H1 (cell line): ENCODE measurements at regions not wholly inside any gene's neighbourhood (a gene's known extent, or its start where the extent isn't known, plus 50 kb on each side); places are given as distances from the start of the nearest gene placed in this dataset.

Experiments used
- CTCF ChIA-PET: fragments of 300-600 bp; sonication (Branson Sonifier 250); formaldehyde crosslinking; loops from one replicate; lab custom pipeline; 2021; ENCODE audit not compliant: partially characterized antibody; lab: Charles Lee
- POLR2A ChIA-PET: fragments of 300-600 bp; sonication (Branson Sonifier 250); formaldehyde crosslinking; loops from one replicate; lab custom pipeline; 2021; ENCODE audit warnings: inconsistent platforms; ENCODE audit not compliant: partially characterized antibody; lab: Charles Lee
- DNase-seq, 2 experiments: peaks; one replicate each; pipeline versions ENCODE4 v3.0.0 to v3.0.0-alpha.2; 2010 to 2022; ENCODE audit warnings: low spot score in 2 of 2, low read depth in 1 of 2, mixed read lengths in 1 of 2
- FAIRE-seq: peaks from 2 replicates; lab custom pipeline; 2011; peaks lifted over from hg19 to GRCh38; lab: Jason Lieb, UNC
- H2AFZ ChIP-seq: 2 replicates; pipeline ENCODE4 v1.8.1; 2012; ENCODE audit warnings: low read length, inconsistent platforms
- H2AK5ac ChIP-seq: 2 replicates; pipeline ENCODE4 v1.6.1; 2013; ENCODE audit warnings: low read depth, low read length
- H2BK120ac ChIP-seq: replicated peaks from 2 replicates; pipeline ENCODE3; 2013; ENCODE audit warnings: low read depth, low read length, inconsistent platforms
- H2BK12ac ChIP-seq: 2 replicates; pipeline ENCODE4 v1.6.1; 2013; ENCODE audit warnings: low read depth, low read length
- H2BK15ac ChIP-seq: 2 replicates; pipeline ENCODE4 v1.6.1; 2013; ENCODE audit warnings: low read length
- H2BK20ac ChIP-seq: 2 replicates; pipeline ENCODE4 v1.6.1; 2013; ENCODE audit warnings: low read length
- H2BK5ac ChIP-seq: 2 replicates; pipeline ENCODE4 v1.6.1; 2013; ENCODE audit warnings: low read depth, low read length
- H3K14ac ChIP-seq: 2 replicates; pipeline ENCODE4 v1.6.1; 2013; ENCODE audit warnings: inconsistent platforms; ENCODE audit not compliant: insufficient read length
- H3K18ac ChIP-seq: 2 replicates; pipeline ENCODE4 v1.6.1; 2013; ENCODE audit warnings: low read length; ENCODE audit errors: extremely low read depth
- H3K23ac ChIP-seq: 2 replicates; pipeline ENCODE4 v1.6.1; 2013; ENCODE audit warnings: inconsistent platforms; ENCODE audit not compliant: insufficient read length
- H3K23me2 ChIP-seq: 2 replicates; pipeline ENCODE4 v1.6.1; 2013; ENCODE audit warnings: low read depth, low read length
- H3K27ac ChIP-seq: 2 replicates; pipeline ENCODE4 v1.6.1; 2011; ENCODE audit warnings: low read depth, low read length, inconsistent platforms
- H3K27me3 ChIP-seq, 4 experiments: replicated peaks in 1 of 4; 1 replicate in 1 of 4; 2 replicates in 3 of 4; pipeline versions ENCODE4 v1.6.1 to v1.8.1; 2011 to 2013; ENCODE audit warnings: low read length in 3 of 4, mild to moderate bottlenecking in 3 of 4, inconsistent platforms in 2 of 4, mixed read lengths in 2 of 4, moderate library complexity in 1 of 4; ENCODE audit not compliant: control insufficient read depth in 3 of 4, insufficient read depth in 3 of 4; ENCODE audit errors: extremely low read depth in 1 of 4
- H3K36me3 ChIP-seq, 4 experiments: 2 replicates each; pipeline versions ENCODE4 v1.6.1 to v1.8.1; 2011 to 2013; ENCODE audit warnings: mild to moderate bottlenecking in 4 of 4, low read length in 3 of 4, moderate library complexity in 2 of 4, control low read depth in 1 of 4, inconsistent platforms in 1 of 4; ENCODE audit not compliant: insufficient read depth in 4 of 4, control insufficient read depth in 2 of 4
- H3K4ac ChIP-seq: replicated peaks from 2 replicates; pipeline ENCODE3; 2013; ENCODE audit warnings: low read length, low read depth, mixed read lengths, inconsistent platforms; ENCODE audit not compliant: insufficient read length
- H3K4me1 ChIP-seq, 4 experiments: replicated peaks in 1 of 4; 1 replicate in 1 of 4; 2 replicates in 3 of 4; pipeline versions ENCODE4 v1.6.1 to v1.8.1; 2011 to 2013; ENCODE audit warnings: low read length in 3 of 4, inconsistent platforms in 2 of 4, mixed read lengths in 1 of 4; ENCODE audit not compliant: insufficient read depth in 4 of 4, control insufficient read depth in 3 of 4
- H3K4me2 ChIP-seq, 2 experiments: 2 replicates each; pipeline versions ENCODE4 v1.6.1 to v1.8.1; 2011 to 2013; ENCODE audit warnings: low read depth in 2 of 2, low read length in 2 of 2, control low read depth in 1 of 2, inconsistent platforms in 1 of 2, mild to moderate bottlenecking in 1 of 2; ENCODE audit not compliant: insufficient read depth in 1 of 2
- H3K4me3 ChIP-seq, 4 experiments: fragments of 200-600, 300-600 bp in 1 of 4; sonication (generic), shearing (Covaris generic), sonication (Bioruptor Twin) in 1 of 4; 2 replicates each; pipeline versions ENCODE4 v1.5.1 to v1.8.1; 2011 to 2016; ENCODE audit warnings: low read length in 4 of 4, low read depth in 3 of 4, control low read depth in 2 of 4, inconsistent platforms in 2 of 4, mild to moderate bottlenecking in 2 of 4, mixed read lengths in 1 of 4, moderate library complexity in 1 of 4; ENCODE audit not compliant: insufficient read depth in 2 of 4; ENCODE audit errors: extremely low read depth in 1 of 4
- H3K56ac ChIP-seq: replicated peaks from 2 replicates; pipeline ENCODE3; 2013; ENCODE audit warnings: low read depth, mild to moderate bottlenecking, mixed read lengths, low read length, inconsistent platforms; ENCODE audit not compliant: insufficient read length
- H3K79me1 ChIP-seq: 2 replicates; pipeline ENCODE4 v1.6.1; 2013; ENCODE audit warnings: low read depth, low read length, control low read depth
- H3K79me2 ChIP-seq, 2 experiments: 2 replicates each; pipeline versions ENCODE4 v1.6.1 to v1.8.1; 2012 to 2013; ENCODE audit warnings: low read length in 2 of 2, mild to moderate bottlenecking in 2 of 2, inconsistent platforms in 1 of 2; ENCODE audit not compliant: insufficient read depth in 2 of 2, control insufficient read depth in 1 of 2
- H3K9ac ChIP-seq, 4 experiments: replicated peaks in 1 of 4; 1 replicate in 1 of 4; 2 replicates in 3 of 4; pipeline versions ENCODE4 v1.6.1 to v1.8.1; 2011 to 2013; ENCODE audit warnings: low read depth in 3 of 4, low read length in 3 of 4, control low read depth in 2 of 4, mild to moderate bottlenecking in 2 of 4, moderate library complexity in 2 of 4, inconsistent platforms in 1 of 4; ENCODE audit errors: extremely low read depth in 1 of 4
- H3K9me3 ChIP-seq, 2 experiments: 2 replicates each; pipeline versions ENCODE4 v1.6.1 to v1.8.1; 2012 to 2013; ENCODE audit warnings: mild to moderate bottlenecking in 2 of 2, moderate library complexity in 2 of 2, control low read depth in 1 of 2, inconsistent platforms in 1 of 2, low read depth in 1 of 2, low read length in 1 of 2, mixed read lengths in 1 of 2; ENCODE audit not compliant: insufficient read depth in 2 of 2
- H4K20me1 ChIP-seq, 2 experiments: replicated peaks in 1 of 2; 2 replicates each; pipeline versions ENCODE3 to v1.8.1; 2011 to 2013; ENCODE audit warnings: inconsistent platforms in 2 of 2, low read length in 2 of 2, mild to moderate bottlenecking in 1 of 2; ENCODE audit not compliant: insufficient read depth in 2 of 2, control insufficient read depth in 1 of 2
- H4K5ac ChIP-seq: 2 replicates; pipeline ENCODE4 v1.6.1; 2013; ENCODE audit warnings: low read length, low read depth, mixed read lengths, inconsistent platforms; ENCODE audit not compliant: insufficient read length
- H4K8ac ChIP-seq: 2 replicates; pipeline ENCODE4 v1.8.0; 2013; ENCODE audit warnings: mild to moderate bottlenecking, moderate library complexity, low read length, inconsistent platforms; ENCODE audit not compliant: insufficient read depth; ENCODE audit errors: extremely low read depth
- H4K91ac ChIP-seq: replicated peaks from 2 replicates; pipeline ENCODE3; 2013; ENCODE audit warnings: low read length, mixed read lengths, inconsistent platforms; ENCODE audit not compliant: insufficient read length
- BRCA1 ChIP-seq: IDR thresholded peaks from 2 replicates; pipeline ENCODE4 v1.6.1; 2012; ENCODE audit warnings: low read depth, low read length, improper control_type of control experiment
- CREB1 ChIP-seq: IDR thresholded peaks from 2 replicates; pipeline ENCODE4 v1.6.1; 2012; ENCODE audit warnings: inconsistent platforms
- CTBP2 ChIP-seq: IDR thresholded peaks from 2 replicates; pipeline ENCODE4 v1.7.0; 2011; ENCODE audit warnings: borderline replicate concordance, mild to moderate bottlenecking, moderate library complexity, mixed read lengths, low read length; ENCODE audit not compliant: insufficient read depth, insufficient read length
- EZH2 ChIP-seq: fragments of 200-600 bp; sonication (generic); IDR thresholded peaks from 2 replicates; pipeline ENCODE4 v1.7.1; 2012; ENCODE audit warnings: low read depth, mild to moderate bottlenecking, moderate library complexity, low read length, inconsistent platforms; ENCODE audit not compliant: severe bottlenecking
- GABPA ChIP-seq: IDR thresholded peaks from 2 replicates; pipeline ENCODE4 v1.6.1; 2011; ENCODE audit warnings: mild to moderate bottlenecking, low read length, moderate library complexity, borderline replicate concordance; ENCODE audit not compliant: insufficient read depth
- GTF2F1 ChIP-seq: IDR thresholded peaks from 2 replicates; pipeline ENCODE4 v1.6.1; 2012; ENCODE audit warnings: low read depth, low read length, improper control_type of control experiment, borderline replicate concordance
- NRF1 ChIP-seq: IDR thresholded peaks from 2 replicates; pipeline ENCODE4 v1.6.1; 2011; ENCODE audit warnings: mild to moderate bottlenecking, low read depth, low read length, improper control_type of control experiment
- PHF8 ChIP-seq: fragments of 200-600 bp; sonication (generic); conservative IDR thresholded peaks from 2 replicates; pipeline ENCODE4 v1.7.1; 2012; ENCODE audit warnings: low read depth, mild to moderate bottlenecking, inconsistent platforms, low read length, moderate library complexity
- RNF2 ChIP-seq: fragments of 200-900, 300-1000 bp; sonication (generic); IDR thresholded peaks from 2 replicates; pipeline ENCODE4 v1.7.1; 2016; ENCODE audit warnings: borderline replicate concordance, low read depth, mild to moderate bottlenecking, antibody characterized with exemption, low read length; ENCODE audit not compliant: poor library complexity, severe bottlenecking; ENCODE audit errors: missing control alignments
- RXRA ChIP-seq: IDR thresholded peaks from 2 replicates; pipeline ENCODE4 v1.6.1; 2011; ENCODE audit warnings: low read depth, mild to moderate bottlenecking, low read length, moderate library complexity; ENCODE audit not compliant: insufficient read depth
- SP1 ChIP-seq: IDR thresholded peaks from 2 replicates; pipeline ENCODE4 v1.6.1; 2011; ENCODE audit warnings: low read depth, low read length
- SP2 ChIP-seq: IDR thresholded peaks from 2 replicates; pipeline ENCODE4 v1.6.1; 2012; ENCODE audit warnings: mild to moderate bottlenecking, low read length, inconsistent platforms
- USF2 ChIP-seq: IDR thresholded peaks from 2 replicates; pipeline ENCODE4 v1.6.1; 2011; ENCODE audit warnings: low read length, improper control_type of control experiment
- ZNF274 ChIP-seq: IDR thresholded peaks from 2 replicates; pipeline ENCODE4 v1.7.0; 2012; ENCODE audit warnings: low read length, borderline replicate concordance; ENCODE audit errors: extremely low read depth
- WGBS, 2 experiments: shearing (Covaris generic) in 1 of 2; methylation state at CpG; one replicate each; pipeline versions ENCODE4 v1.1.6 to v1.1.7; 2013 to 2015; ENCODE audit warnings: low lambda C conversion rate in 2 of 2, mixed read lengths in 2 of 2, inconsistent platforms in 1 of 2, low coverage in 1 of 2, missing lambda C conversion rate in 1 of 2; ENCODE audit not compliant: insufficient replicate concordance in 2 of 2, insufficient coverage in 1 of 2, insufficient read length in 1 of 2; ENCODE audit errors: extremely low coverage in 1 of 2, missing lambda C conversion rate in 1 of 2; 5-methylcytosine and 5-hydroxymethylcytosine counted together

DNA sequence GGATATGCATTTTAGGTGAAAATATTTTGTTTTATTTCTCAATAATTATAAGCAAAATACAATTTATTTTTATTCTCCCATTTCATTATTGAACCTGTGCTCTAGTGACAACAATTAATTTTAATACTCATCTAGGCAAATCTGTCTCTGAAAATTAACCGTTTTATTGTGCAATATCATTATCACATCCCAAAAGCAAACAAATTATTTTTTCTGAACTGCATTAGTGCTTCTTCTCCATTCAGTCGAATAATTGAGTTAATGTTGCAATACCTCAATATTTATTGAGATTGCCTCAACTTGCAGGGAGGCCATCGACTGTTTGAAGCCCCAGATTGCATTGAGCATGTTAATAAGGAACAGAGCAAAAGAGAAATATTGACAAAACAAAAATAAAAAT lies 303.2 kb upstream of the LRFN5 start:
- Histone ChIP-seq H3K9me3 (no peaks in the 10 kb centered on the region), H2AK5ac (no peak overlapping the region), H4K8ac (no peak overlapping the region), H4K5ac (no peak overlapping the region), H2BK20ac (no peak overlapping the region), H3K56ac (no peak overlapping the region), H3K23me2 (no peaks in the 10 kb centered on the region), H2BK120ac (no peak overlapping the region), H2AFZ (no peak overlapping the region), H3K18ac (no peak overlapping the region), H3K23ac (no peak overlapping the region), H3K79me2 (no peaks in the 10 kb centered on the region), H3K4me2 (no peak overlapping the region), H3K9ac (no peak overlapping the region), H2BK15ac (no peak overlapping the region), H3K4me1 (peaks cover 0 to 10% (median 2%) of the 10 kb centered on the region in 4 experiments; a peak in 1 of 7 replicates), H3K27me3 (no peaks in the 10 kb centered on the region), H3K4me3 (no peak overlapping the region), H3K14ac (no peak overlapping the region), H3K79me1 (no peaks in the 10 kb centered on the region), H3K4ac (no peak overlapping the region), H3K36me3 (no peaks in the 10 kb centered on the region), H2BK12ac (no peak overlapping the region), H4K20me1 (no peaks in the 10 kb centered on the region), H4K91ac (no peak overlapping the region), H3K27ac (no peak overlapping the region), H2BK5ac (no peak overlapping the region)
- POLR2A ChIA-PET, result no interaction called here
- DNase-seq, result no peak
- CTCF ChIA-PET, result interaction anchor here (1.6 to 2.2 kb wide), 2 partner anchors 8 to 298 kb away, joined by 3 to 13 read pairs; no protein-coding TSS in a partner anchor
- 94% methylated on average over 3 of the region's 3 CpGs; no CpG with 5 or more reads in 1 of the 2 experiments for WGBS, 2 experiments
- FAIRE-seq, result no peak
- no peak for TF ChIP-seq USF2
- no peak for TF ChIP-seq SP1
- TF ChIP-seq ZNF274, result no peak
- TF ChIP-seq CREB1, result no peak
- no peak for TF ChIP-seq RNF2
- no peak for TF ChIP-seq SP2
- no peak for TF ChIP-seq RXRA
- TF ChIP-seq EZH2, result no peak
- TF ChIP-seq CTBP2, result no peak
- TF ChIP-seq GTF2F1, result no peak
- TF ChIP-seq BRCA1, result no peak
- no peak for TF ChIP-seq NRF1
- no peak for TF ChIP-seq PHF8
- no peak for TF ChIP-seq GABPA
